Adrenal gland (tissue), 5 donors: ENCODE measurements at regions not wholly inside any gene's neighbourhood (a gene's known extent, or its start where the extent isn't known, plus 50 kb on each side); places are given as distances from the start of the nearest gene placed in this dataset.

Source experiments
- CTCF ChIP-seq, 6 experiments: fragments of 450-650 bp in 4 of 6; fragments of 200-600 bp in 2 of 6; sonication (generic) in 1 of 6; IDR thresholded peaks; 1 replicate in 5 of 6; 2 replicates in 1 of 6; pipeline versions ENCODE4 v1.5.1 to v1.8.0; 2016 to 2021; ENCODE audit warnings: antibody characterized with exemption in 6 of 6, mild to moderate bottlenecking in 2 of 6, moderate library complexity in 1 of 6
- POLR2A ChIP-seq, 2 donors: fragments of 450-650 bp; IDR thresholded peaks; one replicate each; pipeline ENCODE4 v1.6.1; 2017; ENCODE audit warnings: antibody characterized with exemption in 2 of 2, mild to moderate bottlenecking in 2 of 2, moderate library complexity in 1 of 2
- donor health status: DM: no; HTN: no; CAD: no.

DNA sequence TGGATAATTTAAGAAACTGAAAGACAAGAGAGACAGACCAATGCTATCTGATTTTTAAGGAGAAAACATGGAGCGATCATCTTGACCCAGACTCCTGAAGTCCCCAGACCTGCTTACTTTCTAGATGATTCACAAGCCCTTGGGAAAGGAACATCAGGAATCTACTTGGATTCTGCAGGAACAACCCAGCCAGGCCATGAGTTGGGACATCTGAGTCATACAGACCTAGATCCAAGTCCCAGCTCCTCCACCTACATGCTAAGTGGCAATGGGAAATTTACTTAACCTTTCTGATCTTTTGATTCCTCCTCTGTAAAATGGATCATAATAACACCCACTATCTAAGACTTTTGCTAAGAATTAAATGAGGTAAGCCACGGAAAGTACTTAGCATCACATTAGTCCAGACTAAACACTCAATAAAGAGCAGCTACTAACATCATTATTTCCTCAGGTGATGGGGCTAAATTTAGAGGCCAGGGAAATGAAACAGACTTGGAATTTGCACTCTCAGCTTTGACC is 61.0 kb upstream of the MAFB start:
- TF ChIP-seq CTCF (IDR thresholded peaks at IDR 0.05), result no peak
- TF ChIP-seq POLR2A (IDR thresholded peaks at IDR 0.05), result no peak
